HG03571 (cell line): ENCODE measurements at regions not wholly inside any gene's neighbourhood (a gene's known extent, or its start where the extent isn't known, plus 50 kb on each side); places are given as distances from the start of the nearest gene placed in this dataset.

ENCODE experiments used
- ATAC-seq: cut with Tn5 transposase; IDR thresholded peaks from one replicate; pipeline ENCODE4 v1.9.1; 2021; ENCODE audit not compliant: unreplicated experiment

DNA sequence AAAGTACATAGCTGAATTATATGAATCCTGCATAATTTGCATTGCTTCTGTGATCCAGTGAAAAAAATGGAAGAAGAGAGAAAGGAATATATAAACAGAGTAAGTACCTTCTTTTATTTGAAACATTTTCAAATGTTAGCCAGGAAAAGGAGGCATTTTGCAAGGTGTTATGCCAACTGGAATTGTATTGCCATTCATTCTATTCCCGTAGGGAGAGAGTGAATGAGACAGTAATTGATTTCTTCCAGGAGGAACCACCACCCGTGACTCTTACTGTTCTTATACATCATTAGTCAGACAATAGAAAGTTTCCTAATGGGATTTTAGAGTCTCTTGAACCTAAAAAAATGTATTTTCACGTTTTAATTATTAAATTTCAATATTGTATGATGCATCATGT is 324.1 kb upstream of the ALCAM start:
- no peak for ATAC-seq

DNA sequence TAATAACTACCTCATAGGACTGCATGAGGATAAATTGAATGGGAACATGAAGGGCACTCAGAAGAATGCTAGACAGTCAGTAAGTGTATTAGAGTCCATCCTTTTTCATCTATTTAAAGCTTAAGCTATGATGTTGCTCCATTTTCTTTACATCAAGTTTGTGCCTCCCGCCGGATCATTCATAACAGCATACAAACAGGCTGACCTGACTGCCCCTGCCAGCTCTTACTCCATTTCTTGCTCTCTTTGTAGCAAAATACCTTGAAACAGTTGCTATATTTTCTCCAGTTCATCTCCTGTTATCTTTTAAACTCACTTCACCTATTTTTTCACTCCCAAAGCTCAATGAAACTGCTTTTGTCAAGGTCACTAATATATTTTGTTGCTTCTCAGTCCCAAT is 315.6 kb upstream of the ALCAM start:
- no peak for ATAC-seq

- ATAC-seq: no peak
Observed at GRCh38 chr3:105051972-105052371, 314.7 kb upstream of the ALCAM start.

DNA sequence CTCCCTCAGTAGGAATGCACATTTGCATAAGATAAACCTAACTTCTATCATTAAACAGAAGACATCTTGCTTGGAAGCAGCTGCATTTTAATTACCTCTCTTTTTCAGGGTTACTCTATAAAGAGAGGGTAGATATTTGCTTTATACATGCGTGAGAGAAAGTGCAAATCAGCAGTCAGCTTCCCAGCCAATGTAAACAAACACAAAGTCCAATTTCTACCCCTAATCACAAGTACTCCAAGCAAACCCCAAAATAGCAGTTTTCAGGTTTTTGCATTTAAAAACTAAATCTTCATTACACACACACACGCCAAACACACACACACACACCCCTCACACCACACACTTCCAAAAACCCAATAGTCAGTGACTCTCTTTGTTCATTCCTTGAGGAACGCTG is 303.9 kb upstream of the ALCAM start:
- no peak for ATAC-seq

GRCh38 chr3:105065895-105066839 is 300.5 kb upstream of the ALCAM start:
- ATAC-seq: no peak

- ATAC-seq: no peak
Observed at GRCh38 chr3:105067361-105067760, 299.3 kb upstream of the ALCAM start.

DNA sequence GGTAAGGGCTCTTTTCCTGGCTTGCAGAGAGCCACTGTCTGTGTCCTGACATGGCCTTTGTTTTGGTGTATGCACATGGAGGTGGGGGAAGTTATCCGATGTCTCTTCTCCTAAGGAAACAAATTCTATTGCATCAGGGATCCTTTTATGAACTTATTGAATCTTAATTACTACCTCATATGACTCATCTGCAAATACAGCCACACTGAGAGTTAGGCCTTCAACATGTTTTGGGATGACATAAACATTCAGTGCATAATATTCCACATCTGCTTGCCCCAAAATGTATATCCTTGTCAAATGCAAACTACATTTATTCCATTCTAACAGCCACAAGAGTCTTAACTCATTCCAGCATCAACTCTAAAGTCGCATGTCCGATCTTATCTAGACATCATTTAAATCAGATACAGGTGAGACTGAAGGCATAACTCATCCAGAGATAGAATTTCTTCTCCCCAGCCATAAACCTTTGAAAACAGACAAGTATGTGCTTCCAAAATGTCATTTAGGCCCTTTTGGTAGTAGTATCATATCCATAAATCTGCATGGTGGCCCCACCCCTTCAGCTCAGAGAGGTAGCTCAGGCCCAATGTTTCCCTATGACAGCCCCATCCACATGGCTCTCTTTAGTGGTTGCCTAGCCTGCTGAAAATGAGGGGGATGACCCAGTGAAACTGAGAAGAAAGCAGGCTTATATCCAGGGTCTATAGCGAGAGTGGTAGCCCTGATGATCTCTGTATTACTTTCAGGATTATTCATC is 289.5 kb upstream of the ALCAM start:
- ATAC-seq: no peak

DNA sequence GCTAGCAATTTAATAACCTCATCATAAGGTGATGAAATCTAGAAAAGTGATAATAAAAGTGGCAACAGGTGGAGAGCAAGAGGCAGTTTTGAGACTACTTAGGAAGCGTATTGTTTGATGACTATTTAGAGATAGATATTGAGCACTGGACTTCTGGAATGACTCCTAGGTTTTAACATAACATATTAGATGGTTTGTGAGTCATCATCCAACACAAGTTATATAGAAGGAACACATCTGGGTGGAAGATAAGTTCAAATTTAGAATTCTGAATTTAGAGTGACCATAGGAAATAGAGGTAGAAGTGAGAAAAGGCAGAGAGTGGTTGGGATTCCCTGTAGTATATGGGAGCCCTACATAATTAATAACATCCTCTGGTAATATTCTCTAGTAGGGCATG is 282.8 kb upstream of the ALCAM start:
- no peak for ATAC-seq

DNA sequence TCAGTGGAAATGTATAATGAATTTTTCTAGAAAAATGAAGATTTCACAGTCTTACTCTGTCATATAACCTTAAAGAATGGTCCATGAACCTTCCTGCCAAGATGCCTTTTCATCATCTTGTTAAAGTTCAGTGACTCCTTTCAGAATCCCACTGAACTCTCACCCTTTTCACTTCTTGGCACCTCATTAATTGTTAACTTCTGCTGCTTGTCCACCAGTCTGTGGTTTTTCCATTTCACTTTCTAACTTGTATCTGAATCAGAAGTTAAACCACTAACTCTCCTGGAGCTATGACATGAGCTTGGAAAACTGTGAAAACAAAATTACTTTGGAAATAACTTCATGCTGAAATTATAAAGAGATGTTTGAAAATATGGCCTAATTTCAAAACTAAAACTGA is 281.2 kb upstream of the ALCAM start:
- ATAC-seq: no peak

DNA sequence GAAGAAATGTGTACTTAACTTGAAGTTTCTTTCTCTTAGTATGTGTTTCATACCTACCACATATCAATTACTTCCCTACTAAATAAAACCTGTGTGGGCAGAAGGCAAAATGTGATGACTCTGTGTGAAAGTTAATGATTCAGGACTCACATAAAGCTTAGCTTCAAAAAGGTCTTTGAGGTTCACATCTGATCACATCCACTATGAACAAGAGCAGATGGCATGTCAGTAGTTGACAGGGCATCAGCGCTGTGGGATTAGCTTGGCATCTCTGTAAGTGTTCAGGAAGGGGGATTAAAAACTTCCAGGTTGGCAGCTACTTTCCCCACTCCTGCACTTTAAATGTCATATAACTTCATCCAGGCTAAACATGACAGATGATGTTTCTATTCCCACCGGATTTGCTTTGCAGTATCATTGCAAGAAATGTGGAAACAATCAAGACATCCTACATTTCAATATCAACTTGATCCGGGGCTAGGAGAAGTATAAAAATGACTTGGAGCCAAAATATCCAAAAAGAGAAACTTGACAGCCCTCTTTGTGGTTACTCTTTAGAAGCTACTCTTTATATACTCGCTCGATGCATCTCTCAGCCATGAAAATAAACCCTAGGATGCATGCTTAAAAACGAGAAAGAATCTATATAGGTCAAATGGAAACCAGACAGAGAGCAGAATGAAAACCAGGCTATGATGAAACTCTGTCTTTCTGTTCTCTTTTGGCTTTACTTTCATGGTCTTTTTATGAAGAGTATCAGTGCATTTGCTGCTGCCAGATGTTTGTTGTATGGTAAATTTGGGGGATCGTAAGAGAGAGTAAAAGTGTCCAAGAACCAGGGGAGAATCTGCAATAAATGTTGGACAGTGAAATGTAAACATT is 273.1 kb upstream of the ALCAM start:
- ATAC-seq: no peak

DNA sequence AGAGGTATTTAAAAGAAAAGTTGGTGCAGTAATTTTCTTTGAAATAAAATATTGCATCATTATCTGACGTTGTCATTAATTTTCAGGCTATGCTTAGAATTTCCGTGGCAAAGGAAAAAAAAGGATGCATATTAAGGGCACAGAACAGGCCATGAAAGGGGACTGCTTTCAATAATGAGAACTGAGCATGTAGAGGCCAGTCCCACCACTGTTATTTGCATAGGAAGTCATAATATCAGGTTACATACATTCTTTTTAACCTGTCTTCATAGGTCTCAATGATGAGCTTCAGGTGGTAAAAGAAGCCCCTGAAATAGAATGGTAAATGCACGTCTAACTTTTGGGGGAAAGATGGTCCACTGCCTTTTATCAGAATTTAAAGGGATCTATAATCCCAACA is 272.1 kb upstream of the ALCAM start:
- ATAC-seq: no peak

DNA sequence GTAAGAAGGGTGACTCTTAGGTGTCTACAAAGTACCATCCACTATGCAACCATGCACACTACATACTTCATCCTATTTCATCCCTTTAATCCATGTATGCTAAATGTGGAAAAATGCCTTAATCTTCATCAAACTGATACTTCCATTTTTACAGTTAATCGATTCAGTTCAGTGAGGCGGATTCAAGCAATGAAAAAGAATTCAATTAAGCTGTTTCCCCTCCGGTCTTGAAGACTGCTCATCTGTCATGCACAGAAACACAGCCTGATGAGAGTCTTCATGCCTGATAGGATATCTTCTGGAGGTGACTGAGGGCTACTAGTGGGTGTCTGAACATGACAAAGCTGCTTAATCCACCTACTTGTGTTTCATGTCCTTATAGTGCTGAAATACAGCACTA is 270.6 kb upstream of the ALCAM start:
- no peak for ATAC-seq

DNA sequence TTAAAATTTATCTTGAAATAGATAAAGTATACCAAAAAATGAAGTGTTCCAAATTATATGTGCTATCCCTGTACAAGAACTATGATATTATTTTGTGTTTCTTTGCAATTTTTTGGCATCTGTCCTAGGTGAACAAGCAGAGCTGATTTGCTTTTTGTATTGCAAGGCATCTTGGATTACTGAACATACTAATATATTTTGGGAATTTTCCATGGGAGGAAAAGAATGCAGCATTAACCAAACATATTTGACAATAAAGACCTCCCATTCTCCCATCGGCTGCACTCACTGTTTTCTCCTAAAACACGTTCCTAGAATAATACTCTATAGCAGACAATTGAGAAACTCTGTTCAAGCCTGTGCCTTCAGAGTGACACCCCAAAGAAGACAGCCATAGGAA is 265.1 kb upstream of the ALCAM start:
- no peak for ATAC-seq

DNA sequence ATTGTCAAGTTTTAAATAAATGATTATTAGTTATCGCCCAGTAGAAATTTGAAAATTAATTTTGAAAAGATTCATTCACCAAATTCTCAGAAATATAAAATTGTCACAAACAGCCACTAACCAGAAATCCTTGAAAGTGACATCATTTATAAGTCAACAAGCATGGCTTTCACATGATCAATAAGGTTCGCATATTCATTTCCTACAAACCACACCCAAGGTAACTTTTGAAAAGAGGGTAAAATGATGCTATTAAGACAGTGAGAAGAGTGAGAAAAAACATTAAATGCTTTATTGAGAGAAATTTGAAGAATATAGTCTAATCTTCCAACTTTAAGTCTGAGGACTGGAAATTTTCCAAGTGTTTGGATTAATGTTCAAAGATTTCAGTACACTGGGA is 263.6 kb upstream of the ALCAM start:
- ATAC-seq: no peak

DNA sequence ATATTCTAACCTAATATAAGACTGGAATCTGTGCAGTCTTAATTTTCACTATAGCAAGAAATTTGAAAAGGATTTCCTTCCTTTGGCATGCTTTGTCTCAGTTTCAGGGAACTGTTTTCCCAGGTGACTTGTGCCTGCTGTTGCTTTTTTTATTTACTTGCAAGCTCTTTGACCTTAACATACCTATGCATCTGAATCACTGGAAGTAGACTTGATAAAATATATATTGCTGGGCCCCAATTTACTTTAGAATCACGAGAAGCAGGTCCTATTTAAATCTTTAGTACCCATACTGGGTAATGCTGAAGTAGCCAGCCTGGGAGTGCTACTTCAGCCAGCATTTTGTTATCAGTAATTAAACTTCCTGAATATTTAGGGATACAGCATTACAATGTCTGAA is 257.9 kb upstream of the ALCAM start:
- ATAC-seq: no peak

DNA sequence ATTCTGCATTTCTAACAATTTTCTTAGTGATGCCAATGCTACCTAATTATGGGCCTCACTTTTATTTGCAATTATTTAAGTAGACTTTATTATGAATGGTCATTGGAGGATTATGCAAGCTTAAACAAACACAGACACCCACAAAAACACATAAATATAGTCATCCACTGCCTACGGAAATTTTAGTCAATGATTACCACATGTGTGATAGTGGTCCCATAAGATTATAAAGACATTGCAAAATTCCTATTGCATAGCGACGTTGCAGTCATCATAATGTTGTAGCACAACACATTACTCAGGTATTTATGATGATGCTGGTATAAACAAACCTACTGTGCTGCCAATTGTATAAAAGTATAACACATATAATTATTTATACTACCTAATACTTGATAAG is 247.8 kb upstream of the ALCAM start:
- no peak for ATAC-seq

GRCh38 chr3:105119801-105120340 is 246.8 kb upstream of the ALCAM start:
- ATAC-seq: no peak

DNA sequence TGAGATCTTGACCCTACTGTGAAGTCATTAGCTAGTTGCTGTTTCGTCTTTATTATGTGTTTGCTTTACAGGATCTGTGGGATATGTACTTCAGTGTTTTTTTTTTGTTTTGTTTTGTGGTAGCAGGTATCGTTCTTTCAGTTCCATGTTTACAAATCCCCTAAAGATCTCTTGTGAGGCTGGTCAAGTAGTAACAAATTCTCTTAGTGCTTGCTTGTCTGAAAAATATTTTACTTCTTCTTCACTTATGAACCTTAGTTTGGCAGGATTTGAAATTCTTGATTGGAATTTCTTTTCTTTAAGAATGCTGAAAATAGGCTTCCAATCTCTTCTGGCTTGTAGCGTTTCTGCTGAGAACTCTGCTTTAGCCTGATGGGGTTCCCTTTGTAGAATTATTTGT is 235.8 kb upstream of the ALCAM start:
- ATAC-seq: no peak

GRCh38 chr3:105137911-105138310 is 228.8 kb upstream of the ALCAM start:
- no peak for ATAC-seq

- ATAC-seq: no peak
Observed at GRCh38 chr3:105139881-105140560, 226.7 kb upstream of the ALCAM start.
